ENCODE measurements at regions not wholly inside any gene's neighbourhood (a gene's known extent, or its start where the extent isn't known, plus 50 kb on each side); places are given as distances from the start of the nearest gene placed in this dataset.
A peak's percentile ranks its signal among the peaks of the same experiment; 100 is the strongest.

GRCh38 chr10:25100141-25100540, 74.7 kb upstream of the GPR158 start:
- H3K4me1 Mint-ChIP-seq: no peaks in the 10 kb centered on the region
- Histone ChIP-seq H3K9ac (ENCODE audit: insufficient read depth, low read length, poor library complexity, severe bottlenecking) (no peak overlapping the region), H3K4me3 (replicated peaks in 1 of 3; ENCODE audit: low read depth in 2 of 3, low read length in 3 of 3) (no peak overlapping the region), H3K27me3 (ENCODE audit: control insufficient read depth in 2 of 2, insufficient read depth in 2 of 2, low read length in 2 of 2) (no peaks in the 10 kb centered on the region), H3K27ac (ENCODE audit: low read depth in 1 of 2, low read length in 2 of 2) (no peak overlapping the region), H3K9me3 (replicated peaks in 1 of 2; ENCODE audit: control insufficient read depth in 1 of 2, insufficient read depth in 1 of 2, low read length in 2 of 2) (peaks cover 6 to 7% of the 10 kb centered on the region in 2 donors), H4K20me1 (ENCODE audit: insufficient read depth, low read length) (no peaks in the 10 kb centered on the region), H3K4me1 (ENCODE audit: control insufficient read depth in 1 of 2, insufficient read depth in 2 of 2, low read length in 2 of 2) (no peaks in the 10 kb centered on the region), H3K4me2 (replicated peaks; ENCODE audit: extremely low read depth, low read length, poor library complexity, severe bottlenecking) (no peak overlapping the region), H3K36me3 (replicated peaks in 1 of 2; ENCODE audit: control insufficient read depth in 1 of 2, insufficient read depth in 2 of 2, low read length in 2 of 2) (no peaks in the 10 kb centered on the region), H3K79me2 (ENCODE audit: insufficient read depth, low read length) (no peaks in the 10 kb centered on the region), H2AFZ (ENCODE audit: insufficient read depth, low read depth, low read length, poor library complexity, severe bottlenecking) (no peak overlapping the region)
- WGBS (ENCODE audit: insufficient coverage): no CpG with 5 or more reads among the region's 3 CpGs
- no peak for TF ChIP-seq CTCF (IDR thresholded peaks at IDR 0.05)
- H3K36me3 Mint-ChIP-seq: no peaks in the 10 kb centered on the region
- H3K9me3 Mint-ChIP-seq: peaks cover 0 to 6% (median 3%) of the 10 kb centered on the region in 7 donors
- intact Hi-C loops (cut with micrococcal nuclease): no loop called here
- no peak overlapping the region for H3K4me3 Mint-ChIP-seq
- no peak for DNase-seq
- peaks cover 0 to 4% (median 2%) of the 10 kb centered on the region in 3 donors for H3K27me3 Mint-ChIP-seq (ENCODE audit: low read depth in 3 of 3)
- peak overlapping the region in 1 of 7 donors; percentile 7 for H3K27ac Mint-ChIP-seq

- no CpG with 5 or more reads among the region's 1 CpG for WGBS (ENCODE audit: insufficient coverage)
- Histone ChIP-seq H3K4me1 (ENCODE audit: control insufficient read depth in 1 of 2, insufficient read depth in 2 of 2, low read length in 2 of 2) (no peaks in the 10 kb centered on the region), H3K79me2 (ENCODE audit: insufficient read depth, low read length) (no peaks in the 10 kb centered on the region), H4K20me1 (ENCODE audit: insufficient read depth, low read length) (no peaks in the 10 kb centered on the region), H3K4me3 (replicated peaks in 1 of 3; ENCODE audit: low read depth in 2 of 3, low read length in 3 of 3) (no peak overlapping the region), H3K27me3 (ENCODE audit: control insufficient read depth in 2 of 2, insufficient read depth in 2 of 2, low read length in 2 of 2) (no peaks in the 10 kb centered on the region), H3K27ac (ENCODE audit: low read depth in 1 of 2, low read length in 2 of 2) (no peak overlapping the region), H3K4me2 (replicated peaks; ENCODE audit: extremely low read depth, low read length, poor library complexity, severe bottlenecking) (no peak overlapping the region), H3K9me3 (replicated peaks in 1 of 2; ENCODE audit: control insufficient read depth in 1 of 2, insufficient read depth in 1 of 2, low read length in 2 of 2) (no peaks in the 10 kb centered on the region), H2AFZ (ENCODE audit: insufficient read depth, low read depth, low read length, poor library complexity, severe bottlenecking) (no peak overlapping the region), H3K9ac (ENCODE audit: insufficient read depth, low read length, poor library complexity, severe bottlenecking) (no peak overlapping the region), H3K36me3 (replicated peaks in 1 of 2; ENCODE audit: control insufficient read depth in 1 of 2, insufficient read depth in 2 of 2, low read length in 2 of 2) (no peaks in the 10 kb centered on the region)
- H3K36me3 Mint-ChIP-seq: no peaks in the 10 kb centered on the region
- DNase-seq: no peak
- peaks cover 0 to 2% (median 2%) of the 10 kb centered on the region in 3 donors for H3K27me3 Mint-ChIP-seq (ENCODE audit: low read depth in 3 of 3)
- no peaks in the 10 kb centered on the region for H3K4me1 Mint-ChIP-seq
- intact Hi-C loops (cut with micrococcal nuclease): no loop called here
- TF ChIP-seq CTCF (IDR thresholded peaks at IDR 0.05): no peak
- H3K9me3 Mint-ChIP-seq: peaks cover 0 to 2% (median 0%) of the 10 kb centered on the region in 7 donors
- no peak overlapping the region for H3K4me3 Mint-ChIP-seq
- H3K27ac Mint-ChIP-seq: no peak overlapping the region
Measured at GRCh38 chr10:25101461-25102146, 73.2 kb upstream of the GPR158 start.
